Colonic mucosa (tissue), 4 donors: ENCODE measurements at regions not wholly inside any gene's neighbourhood (a gene's known extent, or its start where the extent isn't known, plus 50 kb on each side); places are given as distances from the start of the nearest gene placed in this dataset.

ENCODE experiments used
- DNase-seq: peaks from one replicate; pipeline ENCODE4 v3.0.0-alpha.2; 2020
- H3K27ac ChIP-seq: fragments of 200-600 bp; one replicate; pipeline ENCODE4 v1.8.0; 2021
- H3K27me3 ChIP-seq: fragments of 200-600 bp; one replicate; pipeline ENCODE4 v1.8.0; 2021
- H3K36me3 ChIP-seq: fragments of 200-600 bp; one replicate; pipeline ENCODE4 v1.8.0; 2021
- H3K4me1 ChIP-seq: fragments of 200-600 bp; one replicate; pipeline ENCODE4 v1.8.0; 2021; ENCODE audit warnings: mild to moderate bottlenecking
- H3K4me3 ChIP-seq: fragments of 200-600 bp; one replicate; pipeline ENCODE4 v1.8.0; 2021
- H3K9ac ChIP-seq, 2 donors: one replicate each; pipeline ENCODE4 v1.7.0; 2013; ENCODE audit warnings: control low read depth in 2 of 2, low read depth in 2 of 2, low read length in 2 of 2
- H3K9me3 ChIP-seq: fragments of 200-600 bp; one replicate; pipeline ENCODE4 v1.8.0; 2021
- CTCF ChIP-seq: fragments of 200-600 bp; IDR thresholded peaks from one replicate; pipeline ENCODE4 v1.8.0; 2022; ENCODE audit warnings: antibody characterized with exemption, mild to moderate bottlenecking
- intact Hi-C: fragments of 100-400 bp; cut with DNase I; formaldehyde crosslinking; loops from one replicate; pipeline ENCODE4 v1.14.1; 2022
- donor health status: healthy.
- donor health status: DM: no; HTN: no; CAD: no.
- donor health status: DM: no; HTN: no; CAD: no.

DNA sequence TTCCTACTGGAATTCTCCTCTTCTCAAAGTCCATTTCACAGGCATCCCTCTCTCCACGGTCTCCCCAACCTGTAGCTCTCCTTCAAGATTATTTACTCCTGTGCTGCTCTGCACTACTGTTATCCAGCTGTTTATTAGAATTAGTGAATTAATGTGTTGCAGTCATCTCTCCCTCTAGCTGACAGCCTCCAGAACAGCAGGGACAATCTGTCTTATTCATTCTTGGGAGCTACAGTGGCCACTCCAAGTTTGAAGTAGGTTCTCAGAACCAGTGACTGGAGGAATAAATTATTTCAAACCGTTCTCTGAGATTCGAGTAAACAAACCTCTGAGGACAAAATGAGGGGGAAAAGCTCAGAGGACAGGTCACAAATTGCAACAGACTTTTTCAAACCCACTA is 330.9 kb downstream of the RRAGC start:
- no peak overlapping the region for H3K27ac ChIP-seq
- no peak for TF ChIP-seq CTCF
- H3K36me3 ChIP-seq: no peaks in the 10 kb centered on the region
- no peak overlapping the region for H3K4me3 ChIP-seq
- DNase-seq: no peak
- no peaks in the 10 kb centered on the region for H3K4me1 ChIP-seq
- intact Hi-C loops: no loop called here
- no peaks in the 10 kb centered on the region for H3K9me3 ChIP-seq
- no peaks in the 10 kb centered on the region for H3K27me3 ChIP-seq
- H3K9ac ChIP-seq: no peak overlapping the region

- TF ChIP-seq CTCF: no peak
- Histone ChIP-seq H3K27me3 (no peaks in the 10 kb centered on the region), H3K4me1 (no peaks in the 10 kb centered on the region), H3K27ac (no peak overlapping the region), H3K9me3 (no peaks in the 10 kb centered on the region), H3K9ac (no peak overlapping the region), H3K4me3 (no peak overlapping the region), H3K36me3 (no peaks in the 10 kb centered on the region)
- DNase-seq: peak; percentile 22
- intact Hi-C loops: no loop called here
Observed at GRCh38 chr1:38527373-38527966, 332.1 kb downstream of the RRAGC start.

DNA sequence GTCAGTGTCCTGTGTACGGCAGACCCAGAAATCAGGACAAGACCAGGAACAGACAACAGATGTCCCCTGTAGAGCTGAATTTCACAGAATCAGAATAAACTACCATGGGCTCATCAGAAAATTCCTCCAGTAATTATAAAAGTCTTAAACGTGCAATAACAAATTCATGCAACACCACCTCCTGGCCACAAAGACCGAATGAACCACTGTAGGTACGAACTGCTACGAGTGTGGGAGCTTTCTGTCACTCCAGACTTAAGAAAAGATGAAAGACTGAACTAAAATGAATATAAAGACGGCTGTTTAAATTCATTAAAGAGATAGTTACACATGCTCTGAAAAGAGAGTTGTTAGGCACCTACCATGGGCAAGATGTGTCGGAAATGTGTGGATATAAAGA is 333.5 kb downstream of the RRAGC start:
- H3K9me3 ChIP-seq: no peaks in the 10 kb centered on the region
- no peak for TF ChIP-seq CTCF
- H3K36me3 ChIP-seq: no peaks in the 10 kb centered on the region
- no peak overlapping the region for H3K9ac ChIP-seq
- H3K4me3 ChIP-seq: no peak overlapping the region
- DNase-seq: no peak
- no peaks in the 10 kb centered on the region for H3K27me3 ChIP-seq
- intact Hi-C loops: no loop called here
- no peaks in the 10 kb centered on the region for H3K4me1 ChIP-seq
- H3K27ac ChIP-seq: no peak overlapping the region

DNA sequence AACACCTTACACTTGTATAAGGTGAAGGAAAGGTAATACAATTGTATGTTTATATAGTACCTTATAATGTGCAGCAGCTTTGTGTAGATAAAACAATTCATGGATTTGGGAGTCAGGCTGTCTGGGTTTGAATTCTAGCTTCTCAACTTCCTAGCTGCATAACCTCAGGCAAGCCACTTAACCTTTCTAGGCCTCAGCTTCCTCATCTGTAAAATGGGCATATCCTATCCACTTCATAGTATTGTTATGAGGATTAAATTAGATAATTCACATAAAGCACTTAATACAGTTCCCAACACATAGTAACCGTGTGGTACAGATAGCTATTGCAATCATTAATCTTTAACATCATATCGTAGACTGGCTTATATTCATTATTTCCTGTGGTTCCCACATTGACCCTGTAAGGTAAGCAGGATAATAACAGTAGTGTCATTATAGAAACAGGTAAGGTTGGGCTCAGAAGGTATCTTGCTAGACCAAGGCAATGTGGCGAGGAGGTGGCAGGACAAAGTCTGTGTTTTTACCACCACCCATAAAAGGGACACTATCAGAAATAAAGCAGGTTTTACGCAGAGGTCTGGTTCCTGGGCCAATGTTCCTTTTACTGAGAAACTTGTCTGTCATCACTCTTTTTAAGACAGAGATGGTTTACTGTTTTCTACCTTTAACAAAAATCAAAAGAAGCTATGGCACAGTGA is 334.1 kb downstream of the RRAGC start:
- no peaks in the 10 kb centered on the region for H3K9me3 ChIP-seq
- no peak for TF ChIP-seq CTCF
- DNase-seq: no peak
- no peaks in the 10 kb centered on the region for H3K4me1 ChIP-seq
- no peaks in the 10 kb centered on the region for H3K27me3 ChIP-seq
- H3K4me3 ChIP-seq: no peak overlapping the region
- intact Hi-C loops: no loop called here
- H3K36me3 ChIP-seq: no peaks in the 10 kb centered on the region
- no peak overlapping the region for H3K9ac ChIP-seq
- no peak overlapping the region for H3K27ac ChIP-seq

DNA sequence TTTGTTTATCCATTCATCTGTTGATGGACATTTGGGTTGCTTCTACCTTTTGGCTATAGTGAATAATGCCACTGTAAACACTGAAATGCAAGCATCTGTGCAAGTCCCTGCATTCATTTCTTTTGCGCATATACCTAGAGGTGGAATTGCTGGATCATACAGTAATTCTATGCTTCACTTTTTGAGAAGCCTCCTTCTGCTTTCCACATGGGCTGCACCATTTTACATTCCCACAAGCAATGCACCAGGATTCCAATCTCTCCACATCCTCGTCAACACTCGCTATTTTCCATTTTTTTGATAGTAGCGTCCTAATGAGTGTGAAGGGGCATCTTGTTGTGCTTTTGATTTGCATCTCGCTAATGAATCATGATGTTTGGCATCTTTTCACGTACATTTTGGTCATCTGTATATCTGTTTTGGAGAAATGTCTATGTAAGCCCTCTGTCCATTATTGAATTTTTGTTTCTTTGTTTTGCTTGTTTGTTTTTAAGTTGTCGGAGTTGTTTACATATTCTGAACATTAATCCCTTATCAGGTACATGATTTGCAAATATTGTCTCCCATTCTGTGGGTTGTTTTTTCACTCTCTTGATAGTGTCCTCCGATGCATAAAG is 335.4 kb downstream of the RRAGC start:
- Histone ChIP-seq H3K27me3 (no peaks in the 10 kb centered on the region), H3K27ac (no peak overlapping the region), H3K9ac (no peak overlapping the region), H3K4me1 (no peaks in the 10 kb centered on the region), H3K36me3 (no peaks in the 10 kb centered on the region), H3K4me3 (no peak overlapping the region), H3K9me3 (no peaks in the 10 kb centered on the region)
- TF ChIP-seq CTCF: no peak
- intact Hi-C loops: no loop called here
- DNase-seq: no peak
